ENCODE measurements at regions not wholly inside any gene's neighbourhood (a gene's known extent, or its start where the extent isn't known, plus 50 kb on each side); places are given as distances from the start of the nearest gene placed in this dataset.
A peak's percentile ranks its signal among the peaks of the same experiment; 100 is the strongest.
"Not testable (repeated sequence)": the region's sequence is repeated elsewhere in the genome, so short reads cannot be mapped to it uniquely, and the experiment has no call there.

GRCh38 chr15:59785981-59786380 lies 96.9 kb upstream of the BNIP2 start:
- DNase-seq (ENCODE audit: low spot score), result not testable (repeated sequence)

GRCh38 chr15:59783774-59784520 lies 94.8 kb upstream of the BNIP2 start:
- not testable (repeated sequence) for DNase-seq (ENCODE audit: low spot score)

GRCh38 chr15:59779110-59779509 lies 90.0 kb upstream of the BNIP2 start:
- DNase-seq (ENCODE audit: low spot score), result no peak

DNA sequence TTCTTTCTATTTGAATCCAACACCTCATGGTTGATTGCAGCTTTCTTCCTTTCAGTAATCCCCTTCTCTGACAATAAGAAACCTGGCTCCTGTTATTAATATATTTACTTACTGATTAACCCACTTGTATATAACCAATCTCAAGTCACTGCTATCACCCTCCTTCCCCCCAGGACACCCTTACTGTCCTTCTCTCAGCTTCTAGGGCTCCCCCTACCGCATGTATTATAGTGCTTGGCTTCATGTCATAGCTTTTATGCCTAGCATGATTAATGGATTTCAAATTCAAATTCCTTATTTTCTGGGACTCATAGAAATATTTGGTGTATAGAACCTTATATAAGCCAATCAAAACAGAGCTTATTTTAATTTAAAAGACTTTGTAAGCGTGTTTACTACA lies 75.7 kb upstream of the BNIP2 start:
- DNase-seq (ENCODE audit: low spot score), result no peak

- no peak for DNase-seq (ENCODE audit: low spot score)
Measured at GRCh38 chr15:59762558-59762957, 73.4 kb upstream of the BNIP2 start.

DNA sequence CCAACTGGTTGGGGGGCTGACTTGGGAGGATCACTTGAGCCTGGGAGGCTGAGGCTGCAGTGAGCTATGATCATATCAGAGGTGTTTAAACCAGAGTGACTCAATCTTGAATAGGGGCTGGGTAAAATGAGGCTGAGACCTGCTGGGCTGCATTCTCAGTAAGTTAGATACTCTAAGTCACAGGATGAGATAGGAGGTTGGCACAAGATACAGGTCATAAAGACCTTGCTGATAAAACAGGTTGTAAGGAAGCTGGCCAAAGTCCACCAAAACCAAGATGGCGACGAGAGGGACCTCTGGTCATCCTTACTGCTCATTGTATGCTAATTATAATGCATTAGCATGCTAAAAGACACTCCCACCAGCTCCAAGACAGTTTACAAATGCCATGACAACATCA lies 71.1 kb upstream of the BNIP2 start:
- DNase-seq (ENCODE audit: low spot score), result not testable (repeated sequence)

- DNase-seq (ENCODE audit: low spot score), result peak; percentile 58
Measured at GRCh38 chr15:59751552-59752413, 62.7 kb upstream of the BNIP2 start.

- DNase-seq (ENCODE audit: low spot score), result no peak
Measured at GRCh38 chr15:59746777-59747176, 57.7 kb upstream of the BNIP2 start.

DNA sequence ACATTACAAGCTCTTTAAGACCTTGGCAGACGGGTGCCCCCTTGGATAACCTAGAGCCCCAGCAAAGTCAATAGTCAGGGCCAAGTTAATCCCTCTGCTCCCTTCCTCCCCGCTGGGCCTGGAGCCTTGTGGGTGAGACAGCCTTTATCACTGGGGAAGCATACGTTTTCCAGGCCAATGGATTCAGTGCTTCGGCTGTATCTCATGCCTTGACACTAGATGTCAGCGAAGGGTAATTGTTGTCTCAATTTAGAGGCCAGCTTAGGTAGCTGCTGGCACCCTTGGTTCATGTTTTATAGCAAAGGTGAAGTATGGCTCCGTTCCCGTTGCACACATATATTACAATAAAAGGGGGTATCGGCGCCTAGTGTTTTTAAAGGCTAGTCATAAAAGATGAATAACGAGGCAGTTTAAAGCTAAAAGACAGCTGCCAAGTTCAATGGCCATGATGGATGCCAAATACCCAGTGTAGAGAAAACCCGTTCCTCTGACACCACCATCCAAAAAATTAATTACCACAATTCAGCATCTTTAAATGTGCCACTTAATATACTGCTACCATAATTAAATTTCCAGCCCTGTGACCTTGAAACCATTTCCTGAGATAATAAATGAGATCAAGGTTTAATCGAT lies 52.3 kb upstream of the BNIP2 start:
- DNase-seq (ENCODE audit: low spot score), result peak; percentile 20

DNA sequence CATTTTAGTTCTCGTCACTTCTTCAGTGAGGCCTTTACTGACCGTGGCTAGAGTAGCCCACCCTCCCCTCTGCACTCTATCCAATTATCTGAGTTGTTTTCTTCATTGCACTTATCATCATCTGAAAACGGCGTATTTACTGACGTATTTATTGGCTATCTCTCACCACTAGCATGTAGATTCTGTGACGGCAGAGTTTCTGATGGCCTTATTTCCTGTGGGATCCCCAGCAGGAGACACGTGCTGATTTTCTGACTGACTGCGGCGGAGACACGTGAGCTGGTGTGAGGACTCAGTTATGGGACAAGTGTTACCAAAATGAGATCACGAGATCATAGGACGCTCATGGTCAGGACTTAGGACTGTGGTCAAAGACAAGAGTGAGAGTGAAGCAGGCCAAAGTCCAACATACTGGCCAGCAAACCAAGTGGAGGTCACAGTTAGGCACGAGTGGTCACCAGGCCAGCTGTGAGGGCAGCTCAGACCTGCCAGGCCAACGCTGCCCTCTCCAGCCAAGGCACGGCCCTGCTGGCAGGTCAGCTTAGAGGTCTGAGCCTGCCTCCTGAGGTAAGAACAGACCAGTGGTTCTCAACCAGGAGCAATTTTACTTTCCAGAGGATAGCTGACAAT lies 50.6 kb upstream of the BNIP2 start:
- DNase-seq (ENCODE audit: low spot score), result no peak
